HCT116 (cell line): ENCODE measurements at regions not wholly inside any gene's neighbourhood (a gene's known extent, or its start where the extent isn't known, plus 50 kb on each side); places are given as distances from the start of the nearest gene placed in this dataset.

ENCODE experiments used
- ATAC-seq: fragments of 200-7000 bp; cut with Tn5 transposase; 2 replicates; pipeline ENCODE4 v1.9.1; 2020; ENCODE audit warnings: mild to moderate bottlenecking, moderate library complexity
- BruUV-seq: library from RNA; stranded (reverse); fragments of 400-500 nt; replicated peaks from 2 replicates; lab custom pipeline; 2021; lab: Mats Ljungman, UMichigan
- CTCF ChIA-PET: fragments of 300-600 bp; sonication (Branson Sonifier 250); formaldehyde crosslinking; loops from one replicate; lab custom pipeline; 2021; ENCODE audit warnings: antibody characterized with exemption; lab: Charles Lee
- POLR2A ChIA-PET: fragments of 300-600, 350-600 bp; sonication (Branson Sonifier 250); formaldehyde crosslinking; loops from one replicate; lab custom pipeline; 2021; ENCODE audit warnings: antibody characterized with exemption; lab: Charles Lee
- RAD21 ChIA-PET, 2 experiments: fragments of 300-600 bp; sonication (Branson Sonifier 250); formaldehyde crosslinking; loops; one replicate each; lab custom pipeline; 2023; ENCODE audit warnings: low total read pairs in 2 of 2; ENCODE audit not compliant: uncharacterized antibody in 2 of 2, unreplicated experiment in 2 of 2, low non-redundant PET in 1 of 2; lab: Charles Lee
- DNase-seq: peaks from one replicate; pipeline ENCODE4 v3.0.0-alpha.2; 2010; ENCODE audit warnings: low read depth, low spot score
- H2AFZ ChIP-seq: fragments of 200-600 bp; shearing (Covaris generic), sonication (generic); 2 replicates; pipeline ENCODE4 v1.6.1; 2017; ENCODE audit warnings: low read depth, mixed run types, mixed read lengths, antibody characterized with exemption, low read length; ENCODE audit not compliant: poor library complexity, severe bottlenecking
- H3K27ac ChIP-seq: 2 replicates; pipeline ENCODE4 v1.5.1; 2012; ENCODE audit warnings: low read depth, low read length
- H3K27me3 ChIP-seq: fragments of 200-600 bp; sonication (generic); 2 replicates; pipeline ENCODE4 v1.6.1; 2016; ENCODE audit warnings: mixed run types, low read length, mixed read lengths; ENCODE audit not compliant: insufficient read depth
- H3K36me3 ChIP-seq, 2 experiments: fragments of 200-500 bp in 1 of 2; fragments of 200-600 bp in 1 of 2; sonication (Bioruptor generic) in 1 of 2; sonication (generic) in 1 of 2; 2 replicates each; pipeline versions ENCODE4 v1.5.1 to v1.6.1; 2014 to 2016; ENCODE audit warnings: low read length in 2 of 2, inconsistent platforms in 1 of 2, mixed read lengths in 1 of 2, mixed run types in 1 of 2; ENCODE audit not compliant: insufficient read depth in 2 of 2, control insufficient read depth in 1 of 2
- H3K4me1 ChIP-seq, 2 experiments: fragments of 200-600 bp in 1 of 2; sonication (generic) in 1 of 2; 2 replicates each; pipeline versions ENCODE4 v1.5.1 to v1.6.1; 2012 to 2017; ENCODE audit warnings: low read length in 2 of 2, inconsistent platforms in 1 of 2, mild to moderate bottlenecking in 1 of 2, mixed read lengths in 1 of 2, mixed run types in 1 of 2, moderate library complexity in 1 of 2; ENCODE audit not compliant: insufficient read depth in 2 of 2, control insufficient read depth in 1 of 2
- H3K4me2 ChIP-seq: fragments of 200-600 bp; sonication (generic); 2 replicates; pipeline ENCODE4 v1.6.1; 2017; ENCODE audit warnings: mixed run types, low read length, mixed read lengths
- H3K4me3 ChIP-seq, 2 experiments: fragments of 200-600 bp in 1 of 2; sonication (generic) in 1 of 2; replicated peaks in 1 of 2; 2 replicates each; pipeline ENCODE4 v1.5.1; 2011 to 2016; ENCODE audit warnings: low read length in 2 of 2, control low read depth in 1 of 2, low read depth in 1 of 2, mild to moderate bottlenecking in 1 of 2, mixed read lengths in 1 of 2, mixed run types in 1 of 2
- H3K79me2 ChIP-seq: fragments of 200-600 bp; sonication (generic); 2 replicates; pipeline ENCODE4 v1.6.1; 2017; ENCODE audit warnings: mild to moderate bottlenecking, mixed run types, low read length, moderate library complexity, mixed read lengths; ENCODE audit not compliant: insufficient read depth
- H3K9ac ChIP-seq: fragments of 200-600 bp; sonication (generic); 2 replicates; pipeline ENCODE4 v1.6.1; 2016; ENCODE audit warnings: low read length, mixed read lengths
- H3K9me2 ChIP-seq: fragments of 200-600 bp; sonication (generic), shearing (Covaris generic); 2 replicates; pipeline ENCODE4 v1.6.1; 2017; ENCODE audit warnings: mixed run types, mild to moderate bottlenecking, moderate library complexity; ENCODE audit not compliant: insufficient read depth
- H3K9me3 ChIP-seq, 2 experiments: fragments of 200-500 bp in 1 of 2; fragments of 200-600 bp in 1 of 2; sonication (Bioruptor generic) in 1 of 2; sonication (generic) in 1 of 2; 2 replicates each; pipeline ENCODE4 v1.6.1; 2014 to 2017; ENCODE audit warnings: low read length in 2 of 2, mixed read lengths in 2 of 2, inconsistent platforms in 1 of 2, low read depth in 1 of 2, mild to moderate bottlenecking in 1 of 2, mixed run types in 1 of 2, moderate library complexity in 1 of 2; ENCODE audit not compliant: control insufficient read depth in 1 of 2, insufficient read depth in 1 of 2
- H4K20me1 ChIP-seq: fragments of 200-600 bp; sonication (generic), shearing (Covaris generic); 2 replicates; pipeline ENCODE4 v1.6.1; 2017; ENCODE audit warnings: mixed run types, mild to moderate bottlenecking, moderate library complexity; ENCODE audit not compliant: insufficient read depth
- CBX3 ChIP-seq: IDR thresholded peaks from 2 replicates; pipeline ENCODE4 v1.6.1; 2012; ENCODE audit warnings: low read depth
- CEBPB ChIP-seq: IDR thresholded peaks from 2 replicates; pipeline ENCODE4 v1.6.1; 2012; ENCODE audit warnings: low read depth
- EZH2 ChIP-seq: fragments of 200-600 bp; sonication (generic); IDR thresholded peaks from 2 replicates; pipeline ENCODE4 v1.6.1; 2017; ENCODE audit warnings: antibody characterized with exemption, mixed run types
- EZH2phosphoT487 ChIP-seq: fragments of 200-600 bp; IDR thresholded peaks from 2 replicates; pipeline ENCODE4 v1.6.1; 2018; ENCODE audit warnings: antibody characterized with exemption, borderline replicate concordance
- FOSL1 ChIP-seq: IDR thresholded peaks from 2 replicates; pipeline ENCODE4 v1.6.1; 2012; ENCODE audit warnings: low read depth
- POLR2A ChIP-seq: IDR thresholded peaks from 2 replicates; pipeline ENCODE4 v1.7.0; 2011; ENCODE audit warnings: borderline replicate concordance; ENCODE audit not compliant: insufficient read depth, insufficient read length; ENCODE audit errors: extremely low read depth
- POLR2AphosphoS5 ChIP-seq: IDR thresholded peaks from 2 replicates; pipeline ENCODE4 v1.6.1; 2011; ENCODE audit warnings: mild to moderate bottlenecking, low read depth, low read length, moderate library complexity
- RAD21 ChIP-seq: IDR thresholded peaks from 2 replicates; pipeline ENCODE4 v1.6.1; 2012; ENCODE audit warnings: low read depth, mild to moderate bottlenecking
- REST ChIP-seq: IDR thresholded peaks from 2 replicates; pipeline ENCODE4 v1.6.1; 2012; ENCODE audit warnings: low read depth
- SP1 ChIP-seq: IDR thresholded peaks from 2 replicates; pipeline ENCODE4 v1.6.1; 2012; ENCODE audit warnings: low read depth
- SRF ChIP-seq: IDR thresholded peaks from 2 replicates; pipeline ENCODE4 v1.6.1; 2012; ENCODE audit warnings: low read depth
- intact Hi-C: fragments of 100-400 bp; cut with micrococcal nuclease; formaldehyde crosslinking; loops from 2 replicates; pipeline ENCODE4 v1.10.0; 2022
- TF ChIP-seq, protein P1 (sequence below): IDR thresholded peaks from 2 replicates; pipeline ENCODE4 v1.6.1; 2012
- TF ChIP-seq, protein P2 (sequence below): IDR thresholded peaks from 2 replicates; pipeline ENCODE4 v1.6.1; 2012

GRCh38 chr9:24293386-24293785 lies 252.3 kb downstream of the IZUMO3 start:
- Histone ChIP-seq H3K27ac (no peak overlapping the region), H3K9me2 (no peaks in the 10 kb centered on the region), H3K9ac (no peak overlapping the region), H2AFZ (no peak overlapping the region), H3K9me3 (peaks cover 8 to 11% of the 10 kb centered on the region in 2 experiments; a peak in 2 of 4 replicates), H4K20me1 (no peaks in the 10 kb centered on the region), H3K4me3 (no peak overlapping the region), H3K27me3 (no peaks in the 10 kb centered on the region), H3K4me1 (no peaks in the 10 kb centered on the region), H3K79me2 (no peaks in the 10 kb centered on the region), H3K4me2 (no peak overlapping the region), H3K36me3 (no peaks in the 10 kb centered on the region)
- ChIA-PET POLR2A (no interaction called here), CTCF (no interaction called here), RAD21 (no interaction called here)
- ATAC-seq (no peak), DNase-seq (no peak)
- no TSS peak for BruUV-seq
- intact Hi-C loops: no loop called here
- TF ChIP-seq RAD21 (no peak), SRF (no peak), POLR2AphosphoS5 (no peak), CEBPB (no peak), POLR2A (no peak), EZH2phosphoT487 (no peak), EZH2 (no peak), FOSL1 (no peak), CBX3 (no peak)
- TF ChIP-seq, protein P1, sequence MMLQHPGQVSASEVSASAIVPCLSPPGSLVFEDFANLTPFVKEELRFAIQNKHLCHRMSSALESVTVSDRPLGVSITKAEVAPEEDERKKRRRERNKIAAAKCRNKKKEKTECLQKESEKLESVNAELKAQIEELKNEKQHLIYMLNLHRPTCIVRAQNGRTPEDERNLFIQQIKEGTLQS: no peak
- TF ChIP-seq, protein P2, sequence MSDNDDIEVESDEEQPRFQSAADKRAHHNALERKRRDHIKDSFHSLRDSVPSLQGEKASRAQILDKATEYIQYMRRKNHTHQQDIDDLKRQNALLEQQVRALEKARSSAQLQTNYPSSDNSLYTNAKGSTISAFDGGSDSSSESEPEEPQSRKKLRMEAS: no peak

DNA sequence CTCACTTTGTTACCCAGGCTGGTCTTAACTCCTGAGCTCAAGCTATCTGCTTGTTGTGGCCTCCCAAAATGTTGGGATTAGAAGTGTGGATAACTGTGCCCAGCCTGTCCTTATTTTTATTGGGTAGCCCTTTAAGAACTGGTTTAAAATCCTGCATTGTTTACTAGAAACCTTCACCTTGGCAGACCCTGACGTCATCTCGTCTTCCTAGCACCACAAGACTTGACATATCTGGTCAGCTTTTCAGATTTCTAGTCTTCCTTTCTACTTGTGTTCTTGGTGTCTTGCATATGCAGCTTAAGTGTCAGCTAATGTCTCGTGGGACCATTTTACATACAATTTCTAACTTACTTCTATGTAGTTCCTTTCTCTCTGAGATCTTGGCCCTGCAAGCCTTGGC lies 258.9 kb downstream of the IZUMO3 start:
- Histone ChIP-seq H3K4me3 (no peak overlapping the region), H3K4me1 (no peaks in the 10 kb centered on the region), H3K27ac (no peak overlapping the region)
- POLR2A ChIA-PET: no interaction called here
- CTCF ChIA-PET: no interaction called here
- intact Hi-C loops: no loop called here
- BruUV-seq: no TSS peak
- TF ChIP-seq CEBPB (no peak), REST (no peak), SP1 (no peak)
- TF ChIP-seq, all 23 proteins: peak for 0
- Histone ChIP-seq H3K9me2 (no peaks in the 10 kb centered on the region), H3K36me3 (no peaks in the 10 kb centered on the region), H3K27me3 (no peaks in the 10 kb centered on the region), H4K20me1 (no peaks in the 10 kb centered on the region), H3K9me3 (peaks cover 6 to 8% of the 10 kb centered on the region in 2 experiments; a peak in 2 of 4 replicates), H3K4me2 (no peak overlapping the region), H3K79me2 (no peaks in the 10 kb centered on the region), H2AFZ (no peak overlapping the region), H3K9ac (no peak overlapping the region)
- DNase-seq: no peak
- RAD21 ChIA-PET: no interaction called here
- ATAC-seq: no peak
